ENCODE measurements at regions not wholly inside any gene's neighbourhood (a gene's known extent, or its start where the extent isn't known, plus 50 kb on each side); places are given as distances from the start of the nearest gene placed in this dataset.
"Not testable (repeated sequence)": the region's sequence is repeated elsewhere in the genome, so short reads cannot be mapped to it uniquely, and the experiment has no call there.

DNA sequence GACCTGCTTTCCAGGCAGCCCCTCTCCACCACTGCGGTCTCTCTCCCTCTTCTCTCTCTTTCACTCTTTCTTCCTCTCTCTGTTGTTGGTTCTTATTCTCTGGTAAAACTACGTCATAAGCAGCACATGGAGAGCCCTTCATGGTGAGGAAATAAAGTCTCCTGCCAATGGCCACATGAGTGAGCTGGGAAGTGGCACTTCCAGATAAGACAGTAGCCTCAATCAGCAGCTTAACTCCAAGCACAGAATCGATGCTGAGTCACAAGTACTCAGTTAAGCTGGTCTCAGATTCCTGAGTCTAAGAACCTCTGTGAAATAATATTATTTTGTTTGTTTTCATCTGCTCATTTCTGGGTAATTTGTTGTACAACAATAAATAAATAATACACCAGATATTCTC, 500.1 kb downstream of the GABRG2 start:
- Histone ChIP-seq H3K36me3 (ENCODE audit: control insufficient read depth, insufficient read depth, low read length) (no peaks in the 10 kb centered on the region), H3K4me1 (ENCODE audit: control insufficient read depth, insufficient read depth, low read length) (no peaks in the 10 kb centered on the region), H3K27ac (ENCODE audit: insufficient read depth, low read depth, low read length, poor library complexity, severe bottlenecking) (no peak overlapping the region), H3K27me3 (ENCODE audit: control insufficient read depth, insufficient read depth, low read length, poor library complexity, severe bottlenecking) (no peaks in the 10 kb centered on the region), H3K4me3 (ENCODE audit: insufficient read depth, low read depth, low read length) (no peak overlapping the region), H3K9me3 (ENCODE audit: control insufficient read depth, low read length) (no peaks in the 10 kb centered on the region)
- WGBS, 2 experiments = 80 to 92% methylated on average over 3 of the region's 3 CpGs

DNA sequence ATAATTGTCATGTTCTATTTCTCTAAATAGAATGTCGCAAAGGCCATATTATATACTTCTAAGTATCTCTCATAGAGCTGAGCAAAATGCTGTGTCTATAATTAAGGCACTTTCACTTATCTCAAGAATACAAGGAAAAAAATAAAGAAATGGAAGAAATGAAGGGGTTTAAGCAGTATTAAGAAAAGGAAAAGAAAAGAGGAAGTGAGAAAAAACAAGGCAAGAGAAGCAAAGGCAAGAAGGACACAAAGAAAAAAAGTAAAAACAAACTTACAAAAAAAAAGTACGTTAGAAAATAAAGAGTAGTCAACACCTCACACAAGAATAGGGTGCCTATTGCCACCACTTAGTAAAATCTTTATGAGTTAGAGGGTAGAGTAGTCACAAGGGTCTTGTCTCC, 506.2 kb downstream of the GABRG2 start:
- Histone ChIP-seq H3K36me3 (ENCODE audit: control insufficient read depth, insufficient read depth, low read length) (no peaks in the 10 kb centered on the region), H3K27me3 (ENCODE audit: control insufficient read depth, insufficient read depth, low read length, poor library complexity, severe bottlenecking) (no peaks in the 10 kb centered on the region), H3K27ac (ENCODE audit: insufficient read depth, low read depth, low read length, poor library complexity, severe bottlenecking) (no peak overlapping the region), H3K9me3 (ENCODE audit: control insufficient read depth, low read length) (no peaks in the 10 kb centered on the region), H3K4me1 (ENCODE audit: control insufficient read depth, insufficient read depth, low read length) (no peaks in the 10 kb centered on the region), H3K4me3 (ENCODE audit: insufficient read depth, low read depth, low read length) (no peak overlapping the region)
- WGBS, 2 experiments = 90% methylated on average over 2 of the region's 2 CpGs; no CpG with 5 or more reads in 1 of the 2 experiments

DNA sequence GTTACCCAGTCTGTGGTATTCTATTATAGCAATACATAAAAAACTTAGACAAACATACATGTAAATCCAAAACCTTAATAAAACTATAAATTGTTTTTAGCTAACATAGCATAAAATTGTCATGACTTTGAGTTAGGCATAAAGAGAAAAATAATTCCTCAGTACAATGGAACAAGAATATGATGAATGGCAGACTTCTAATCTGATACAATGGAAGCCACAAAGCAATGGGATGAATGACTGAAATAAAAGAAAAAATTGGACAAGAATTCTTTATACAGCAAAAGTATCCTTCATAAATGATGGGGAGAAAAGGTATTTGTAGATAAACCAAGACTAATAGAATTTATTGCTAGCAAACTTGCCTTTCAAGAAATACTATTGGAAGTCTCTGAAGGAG, 524.2 kb downstream of the GABRG2 start:
- Histone ChIP-seq H3K9me3 (ENCODE audit: control insufficient read depth, low read length) (no peaks in the 10 kb centered on the region), H3K4me1 (ENCODE audit: control insufficient read depth, insufficient read depth, low read length) (no peaks in the 10 kb centered on the region), H3K27me3 (ENCODE audit: control insufficient read depth, insufficient read depth, low read length, poor library complexity, severe bottlenecking) (no peaks in the 10 kb centered on the region), H3K27ac (ENCODE audit: insufficient read depth, low read depth, low read length, poor library complexity, severe bottlenecking) (no peak overlapping the region), H3K4me3 (ENCODE audit: insufficient read depth, low read depth, low read length) (no peak overlapping the region), H3K36me3 (ENCODE audit: control insufficient read depth, insufficient read depth, low read length) (no peaks in the 10 kb centered on the region)

DNA sequence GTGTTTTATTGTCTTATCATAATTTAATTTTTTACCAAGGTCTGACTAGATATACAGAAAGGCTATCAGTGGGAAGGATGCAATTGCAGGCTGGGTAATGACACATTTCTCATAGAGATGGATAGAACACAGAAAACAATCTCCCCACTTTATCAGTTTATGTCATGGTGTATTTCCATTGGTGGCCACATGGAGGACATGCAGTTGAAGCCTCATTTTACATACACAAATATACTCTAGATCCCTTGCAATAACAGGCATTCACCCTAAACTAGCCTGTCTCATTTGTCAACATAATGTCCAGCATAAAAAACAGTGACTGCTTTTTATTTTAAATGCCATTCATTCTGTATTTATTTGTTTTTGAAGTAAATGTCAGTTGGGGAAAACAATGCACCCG, 526.3 kb downstream of the GABRG2 start:
- Histone ChIP-seq H3K36me3 (ENCODE audit: control insufficient read depth, insufficient read depth, low read length) (no peaks in the 10 kb centered on the region), H3K4me1 (ENCODE audit: control insufficient read depth, insufficient read depth, low read length) (no peaks in the 10 kb centered on the region), H3K9me3 (ENCODE audit: control insufficient read depth, low read length) (no peaks in the 10 kb centered on the region), H3K27ac (ENCODE audit: insufficient read depth, low read depth, low read length, poor library complexity, severe bottlenecking) (no peak overlapping the region), H3K4me3 (ENCODE audit: insufficient read depth, low read depth, low read length) (no peak overlapping the region), H3K27me3 (ENCODE audit: control insufficient read depth, insufficient read depth, low read length, poor library complexity, severe bottlenecking) (no peaks in the 10 kb centered on the region)
- WGBS, 2 experiments = 89 to 95% methylated on average over 1 of the region's 1 CpG

DNA sequence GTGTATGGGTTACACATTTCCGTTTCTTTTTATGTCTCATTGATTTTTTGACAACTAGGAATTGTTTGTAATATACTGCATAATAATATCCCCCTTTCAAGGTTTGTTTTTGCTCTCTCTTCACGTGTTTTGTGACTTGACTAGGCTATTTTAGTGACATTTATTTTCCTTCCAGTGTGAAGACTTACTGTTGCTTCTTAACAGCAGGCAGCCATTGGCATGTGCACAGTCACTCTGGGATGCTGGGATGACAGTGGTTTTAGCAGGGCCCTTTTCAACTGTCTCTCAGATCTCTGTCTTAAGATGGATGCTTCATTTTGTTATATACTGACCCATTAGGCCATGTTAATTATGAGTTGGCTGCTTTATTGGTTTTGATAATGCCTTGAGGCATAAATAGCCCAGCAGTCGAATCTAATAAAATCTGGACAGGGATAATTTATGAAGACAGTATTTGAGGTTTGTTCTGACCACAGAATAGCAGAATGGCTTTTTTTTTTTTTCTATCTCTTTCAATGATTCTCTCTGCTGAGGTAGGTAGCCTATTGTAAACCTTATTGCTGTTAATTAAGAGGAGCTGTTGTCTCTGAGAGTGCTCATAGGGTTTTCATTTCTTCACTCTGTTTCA, 536.0 kb downstream of the GABRG2 start:
- no peaks in the 10 kb centered on the region for H3K36me3 ChIP-seq (ENCODE audit: control insufficient read depth, insufficient read depth, low read length)
- WGBS, 2 experiments = 81 to 91% methylated on average over 2 of the region's 3 CpGs
- no peaks in the 10 kb centered on the region for H3K27me3 ChIP-seq (ENCODE audit: control insufficient read depth, insufficient read depth, low read length, poor library complexity, severe bottlenecking)
- H3K27ac ChIP-seq (ENCODE audit: insufficient read depth, low read depth, low read length, poor library complexity, severe bottlenecking) = peak overlapping the region; percentile 12
- no peak overlapping the region for H3K4me3 ChIP-seq (ENCODE audit: insufficient read depth, low read depth, low read length)
- no peaks in the 10 kb centered on the region for H3K9me3 ChIP-seq (ENCODE audit: control insufficient read depth, low read length)
- no peaks in the 10 kb centered on the region for H3K4me1 ChIP-seq (ENCODE audit: control insufficient read depth, insufficient read depth, low read length)

DNA sequence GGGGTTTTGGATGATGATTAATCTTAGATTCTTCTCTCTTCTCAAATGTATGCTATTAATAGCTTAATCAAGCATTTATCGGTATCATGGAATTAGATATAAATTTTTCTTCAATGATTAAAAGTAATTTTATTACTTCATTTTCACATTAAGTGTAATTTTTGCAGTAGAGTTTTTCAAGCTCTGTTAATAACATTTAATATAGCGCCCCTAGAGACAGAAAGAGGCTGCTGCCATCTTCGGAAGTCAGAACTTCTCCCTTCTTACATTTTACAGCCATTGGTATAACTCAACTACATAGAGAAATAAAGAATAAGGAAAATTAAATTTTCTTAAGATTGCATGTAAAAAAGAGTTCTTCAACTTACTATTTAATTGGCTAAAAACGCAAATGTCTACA, 540.3 kb downstream of the GABRG2 start:
- no peak overlapping the region for H3K4me3 ChIP-seq (ENCODE audit: insufficient read depth, low read depth, low read length)
- H3K36me3 ChIP-seq (ENCODE audit: control insufficient read depth, insufficient read depth, low read length) = no peaks in the 10 kb centered on the region
- 84 to 89% methylated on average over 1 to 3 of the region's 4 CpGs for WGBS, 2 experiments
- peaks cover 3% of the 10 kb centered on the region for H3K9me3 ChIP-seq (ENCODE audit: control insufficient read depth, low read length)
- no peak overlapping the region for H3K27ac ChIP-seq (ENCODE audit: insufficient read depth, low read depth, low read length, poor library complexity, severe bottlenecking)
- H3K27me3 ChIP-seq (ENCODE audit: control insufficient read depth, insufficient read depth, low read length, poor library complexity, severe bottlenecking) = no peaks in the 10 kb centered on the region
- no peaks in the 10 kb centered on the region for H3K4me1 ChIP-seq (ENCODE audit: control insufficient read depth, insufficient read depth, low read length)

DNA sequence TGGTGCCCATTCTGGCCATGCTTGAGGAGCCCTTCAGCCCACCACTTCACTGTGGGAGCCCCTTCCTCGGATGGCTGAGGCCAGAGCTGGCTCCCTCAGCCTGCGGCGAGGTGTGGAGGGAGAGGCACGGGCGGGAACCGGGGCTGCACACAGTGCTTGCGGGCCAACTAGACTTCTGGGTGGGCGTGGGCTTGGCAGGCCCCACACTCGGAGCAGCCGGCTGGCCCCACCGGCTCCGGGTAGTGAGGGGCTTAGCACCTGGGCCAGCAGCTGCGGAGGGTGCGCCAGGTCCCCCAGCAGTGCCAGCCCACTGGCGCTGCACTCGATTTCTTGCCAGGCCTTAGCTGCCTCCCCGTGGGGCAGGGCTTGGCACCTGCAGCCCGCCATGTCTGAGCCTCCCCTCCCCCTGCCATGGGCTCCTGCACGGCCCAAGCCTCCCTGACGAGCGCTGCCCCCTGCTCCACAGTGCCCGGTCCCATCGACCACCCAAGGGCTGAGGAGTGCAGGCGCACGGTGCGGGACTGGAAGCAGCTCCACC, 554.2 kb downstream of the GABRG2 start:
- H3K4me3 ChIP-seq (ENCODE audit: insufficient read depth, low read depth, low read length); H3K36me3 ChIP-seq (ENCODE audit: control insufficient read depth, insufficient read depth, low read length); H3K27ac ChIP-seq (ENCODE audit: insufficient read depth, low read depth, low read length, poor library complexity, severe bottlenecking); H3K27me3 ChIP-seq (ENCODE audit: control insufficient read depth, insufficient read depth, low read length, poor library complexity, severe bottlenecking); H3K9me3 ChIP-seq (ENCODE audit: control insufficient read depth, low read length); H3K4me1 ChIP-seq (ENCODE audit: control insufficient read depth, insufficient read depth, low read length): not testable (repeated sequence)
- 94 to 96% methylated on average over 26 of the region's 26 CpGs for WGBS, 2 experiments

DNA sequence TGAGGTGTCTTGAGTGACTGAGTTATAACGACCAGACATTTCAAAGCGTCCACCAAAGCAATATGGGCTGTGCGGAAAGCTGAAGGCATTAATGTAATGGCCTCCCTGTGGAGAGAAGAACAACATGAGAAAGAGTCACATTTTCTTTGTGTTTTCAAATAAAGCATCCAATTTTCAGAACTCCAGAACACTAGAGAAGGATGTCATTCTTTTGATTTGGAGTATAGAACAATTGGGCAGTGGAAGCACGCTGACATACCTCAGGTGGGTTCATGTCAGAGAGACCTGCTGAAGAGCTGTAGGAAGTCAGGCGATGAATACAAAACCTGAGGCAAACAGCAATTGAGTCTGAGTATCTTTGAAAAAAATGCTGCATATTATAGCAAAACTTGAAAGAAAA, 556.5 kb downstream of the GABRG2 start:
- Histone ChIP-seq H3K4me1 (ENCODE audit: control insufficient read depth, insufficient read depth, low read length) (no peaks in the 10 kb centered on the region), H3K4me3 (ENCODE audit: insufficient read depth, low read depth, low read length) (no peak overlapping the region), H3K36me3 (ENCODE audit: control insufficient read depth, insufficient read depth, low read length) (no peaks in the 10 kb centered on the region), H3K9me3 (ENCODE audit: control insufficient read depth, low read length) (peaks cover 5% of the 10 kb centered on the region), H3K27me3 (ENCODE audit: control insufficient read depth, insufficient read depth, low read length, poor library complexity, severe bottlenecking) (no peaks in the 10 kb centered on the region), H3K27ac (ENCODE audit: insufficient read depth, low read depth, low read length, poor library complexity, severe bottlenecking) (no peak overlapping the region)
- WGBS, 2 experiments = 97 to 98% methylated on average over 5 of the region's 5 CpGs

DNA sequence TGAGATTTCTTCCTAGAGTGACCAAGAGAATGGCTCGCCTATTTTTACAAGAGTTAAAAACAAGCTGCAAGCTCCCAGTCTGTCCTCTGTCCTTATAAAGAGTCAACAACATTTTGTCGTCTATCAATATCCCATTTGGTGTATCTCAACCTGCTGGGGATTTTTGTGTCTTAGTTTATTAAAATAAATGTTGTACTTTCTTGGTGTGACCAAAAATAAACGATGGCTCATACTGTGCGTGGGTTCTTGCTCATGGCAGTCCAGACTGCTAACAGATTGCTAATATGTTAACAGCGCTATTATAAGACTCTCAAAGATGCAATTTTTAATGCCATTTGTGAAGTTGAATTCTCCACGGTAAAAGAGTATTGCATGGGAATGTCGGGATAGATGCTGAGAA, 569.9 kb downstream of the GABRG2 start:
- no peaks in the 10 kb centered on the region for H3K36me3 ChIP-seq (ENCODE audit: control insufficient read depth, insufficient read depth, low read length)
- no peaks in the 10 kb centered on the region for H3K27me3 ChIP-seq (ENCODE audit: control insufficient read depth, insufficient read depth, low read length, poor library complexity, severe bottlenecking)
- H3K4me1 ChIP-seq (ENCODE audit: control insufficient read depth, insufficient read depth, low read length) = no peaks in the 10 kb centered on the region
- no peak overlapping the region for H3K4me3 ChIP-seq (ENCODE audit: insufficient read depth, low read depth, low read length)
- H3K9me3 ChIP-seq (ENCODE audit: control insufficient read depth, low read length) = no peaks in the 10 kb centered on the region
- 94 to 97% methylated on average over 7 of the region's 7 CpGs for WGBS, 2 experiments
- no peak overlapping the region for H3K27ac ChIP-seq (ENCODE audit: insufficient read depth, low read depth, low read length, poor library complexity, severe bottlenecking)

DNA sequence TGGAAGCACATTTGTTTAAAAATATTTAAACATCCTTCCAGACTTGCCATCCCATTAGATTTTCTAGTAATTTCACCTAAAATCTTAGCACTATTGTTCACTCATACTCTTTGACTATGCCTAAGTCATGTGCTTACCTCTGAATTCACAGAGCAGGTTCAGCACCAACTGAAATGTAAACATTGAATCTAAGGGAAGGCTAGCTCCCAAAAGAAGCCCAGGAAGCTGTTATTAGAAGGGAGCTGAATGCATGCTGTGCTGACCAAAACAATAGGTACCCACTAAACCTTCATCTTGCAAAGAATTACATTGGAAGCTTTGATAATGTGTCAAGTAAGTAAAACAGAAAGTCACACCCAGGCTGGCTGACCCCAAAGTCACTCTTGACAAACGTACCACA, 571.3 kb downstream of the GABRG2 start:
- Histone ChIP-seq H3K4me3 (ENCODE audit: insufficient read depth, low read depth, low read length) (no peak overlapping the region), H3K27ac (ENCODE audit: insufficient read depth, low read depth, low read length, poor library complexity, severe bottlenecking) (no peak overlapping the region), H3K27me3 (ENCODE audit: control insufficient read depth, insufficient read depth, low read length, poor library complexity, severe bottlenecking) (no peaks in the 10 kb centered on the region), H3K4me1 (ENCODE audit: control insufficient read depth, insufficient read depth, low read length) (no peaks in the 10 kb centered on the region), H3K9me3 (ENCODE audit: control insufficient read depth, low read length) (no peaks in the 10 kb centered on the region), H3K36me3 (ENCODE audit: control insufficient read depth, insufficient read depth, low read length) (no peaks in the 10 kb centered on the region)
- WGBS, 2 experiments = 25 to 43% methylated on average over 1 of the region's 1 CpG
